HG02852 (cell line): ENCODE measurements at regions not wholly inside any gene's neighbourhood (a gene's known extent, or its start where the extent isn't known, plus 50 kb on each side); places are given as distances from the start of the nearest gene placed in this dataset.

Experiments
- ATAC-seq: cut with Tn5 transposase; IDR thresholded peaks from one replicate; pipeline ENCODE4 v1.9.1; 2021; ENCODE audit warnings: mild to moderate bottlenecking, moderate library complexity; ENCODE audit not compliant: unreplicated experiment

DNA sequence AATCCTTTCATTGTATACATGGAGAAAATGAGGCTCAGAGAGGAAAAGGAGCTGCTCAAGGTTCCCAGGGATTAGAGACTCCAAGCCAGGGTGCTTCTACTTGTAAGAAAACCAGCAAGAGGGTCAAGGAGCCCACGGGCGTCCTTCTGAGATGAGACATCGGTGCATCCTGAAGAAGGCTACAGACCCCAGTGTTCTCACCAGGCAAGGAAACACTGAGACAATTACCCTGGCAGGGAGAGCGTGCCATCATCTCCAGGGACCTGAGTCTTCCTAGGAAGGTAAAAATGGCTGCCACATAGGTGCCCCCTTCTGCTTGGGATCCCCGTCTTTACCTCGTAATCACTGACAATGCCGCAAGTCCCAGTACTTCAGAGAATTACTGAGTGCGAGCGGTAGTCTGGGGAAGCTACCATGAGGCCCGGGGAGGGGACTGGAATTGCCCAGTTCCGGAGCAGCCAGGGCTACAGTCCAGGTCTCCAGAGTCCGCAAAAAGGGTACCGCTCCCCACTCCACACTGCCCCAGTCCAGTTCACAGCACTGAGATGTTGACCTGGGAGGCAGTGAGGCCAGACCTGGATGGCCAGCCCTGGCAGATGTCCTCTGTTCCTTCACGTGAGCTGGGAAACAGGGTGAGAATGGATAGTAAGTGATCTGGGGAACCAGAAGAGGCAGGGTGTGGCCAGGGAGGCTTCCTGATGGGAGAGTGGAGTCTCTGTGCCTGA, 164.7 kb upstream of the SMAD3 start:
- no peak for ATAC-seq

DNA sequence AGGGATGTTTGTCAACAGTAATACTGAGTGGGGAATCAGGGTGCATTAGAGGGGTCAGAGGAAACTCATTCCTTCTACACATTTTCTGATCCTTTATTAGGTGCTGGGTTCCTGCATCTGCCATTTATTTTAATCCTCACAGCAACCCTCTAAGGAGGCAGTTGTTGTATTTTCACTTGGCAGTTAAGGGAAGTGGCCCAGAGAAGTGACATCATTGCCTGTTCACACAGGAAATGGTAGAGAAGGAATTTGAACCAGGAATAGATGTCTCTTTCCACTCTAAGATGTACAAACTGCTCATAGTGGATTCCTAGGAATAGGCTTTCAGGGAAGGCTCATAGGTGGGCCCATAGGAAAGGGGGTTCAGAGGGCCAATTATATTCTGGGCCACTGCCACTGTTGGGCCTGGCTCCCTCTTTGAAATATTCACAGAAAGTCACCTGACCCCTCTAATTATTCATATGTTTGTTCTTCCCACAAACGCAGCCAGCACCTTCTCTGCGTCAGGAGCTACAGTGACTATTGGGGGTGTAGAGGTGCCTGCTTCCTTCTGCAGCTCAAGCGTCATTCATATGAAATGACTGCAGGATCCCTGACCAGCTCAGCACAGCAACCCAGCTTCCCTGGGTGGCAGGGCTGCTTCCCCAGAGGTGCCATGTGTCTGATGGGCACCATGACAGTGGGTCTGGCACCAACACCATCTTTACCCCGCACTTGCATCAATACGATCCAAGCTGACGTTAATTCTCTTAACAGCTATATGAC, 163.9 kb upstream of the SMAD3 start:
- no peak for ATAC-seq

DNA sequence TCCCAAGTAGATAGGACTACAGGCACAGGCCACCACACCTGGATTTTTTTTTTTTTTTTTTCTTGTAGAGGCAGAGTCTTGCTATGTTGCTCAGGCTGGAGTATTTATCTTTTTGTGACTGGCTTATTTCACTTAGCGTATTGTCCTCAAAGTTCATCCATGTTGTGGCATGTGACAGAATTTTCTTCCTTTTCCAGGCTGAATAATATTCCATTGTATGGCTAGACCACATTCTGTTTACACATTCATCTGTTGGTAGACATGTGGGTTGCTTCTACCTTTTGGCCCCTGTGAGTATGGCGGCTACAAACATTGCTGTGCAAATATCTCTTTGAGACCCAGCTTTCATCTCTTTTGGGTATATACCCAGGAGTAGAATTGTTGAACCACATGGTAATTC, 160.2 kb upstream of the SMAD3 start:
- no peak for ATAC-seq

DNA sequence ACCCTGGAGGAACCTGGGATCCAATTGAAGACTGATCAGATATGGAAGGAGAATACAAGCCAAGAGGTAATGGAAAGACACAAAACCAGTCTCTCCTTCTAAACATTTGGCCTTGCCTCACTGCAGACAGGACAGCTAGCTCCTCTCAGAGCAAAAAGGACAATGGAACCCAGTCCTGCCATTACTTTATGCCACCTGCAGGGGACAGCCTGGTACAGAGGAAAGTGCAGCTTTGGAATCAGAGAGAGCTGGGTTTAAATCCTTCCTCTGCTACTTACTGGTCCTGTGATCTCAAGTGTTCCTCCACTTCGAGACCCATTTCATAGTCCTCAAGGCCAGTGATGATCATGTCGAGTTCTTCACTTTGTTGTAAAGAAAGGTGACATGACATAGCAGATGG, 159.4 kb upstream of the SMAD3 start:
- no peak for ATAC-seq

DNA sequence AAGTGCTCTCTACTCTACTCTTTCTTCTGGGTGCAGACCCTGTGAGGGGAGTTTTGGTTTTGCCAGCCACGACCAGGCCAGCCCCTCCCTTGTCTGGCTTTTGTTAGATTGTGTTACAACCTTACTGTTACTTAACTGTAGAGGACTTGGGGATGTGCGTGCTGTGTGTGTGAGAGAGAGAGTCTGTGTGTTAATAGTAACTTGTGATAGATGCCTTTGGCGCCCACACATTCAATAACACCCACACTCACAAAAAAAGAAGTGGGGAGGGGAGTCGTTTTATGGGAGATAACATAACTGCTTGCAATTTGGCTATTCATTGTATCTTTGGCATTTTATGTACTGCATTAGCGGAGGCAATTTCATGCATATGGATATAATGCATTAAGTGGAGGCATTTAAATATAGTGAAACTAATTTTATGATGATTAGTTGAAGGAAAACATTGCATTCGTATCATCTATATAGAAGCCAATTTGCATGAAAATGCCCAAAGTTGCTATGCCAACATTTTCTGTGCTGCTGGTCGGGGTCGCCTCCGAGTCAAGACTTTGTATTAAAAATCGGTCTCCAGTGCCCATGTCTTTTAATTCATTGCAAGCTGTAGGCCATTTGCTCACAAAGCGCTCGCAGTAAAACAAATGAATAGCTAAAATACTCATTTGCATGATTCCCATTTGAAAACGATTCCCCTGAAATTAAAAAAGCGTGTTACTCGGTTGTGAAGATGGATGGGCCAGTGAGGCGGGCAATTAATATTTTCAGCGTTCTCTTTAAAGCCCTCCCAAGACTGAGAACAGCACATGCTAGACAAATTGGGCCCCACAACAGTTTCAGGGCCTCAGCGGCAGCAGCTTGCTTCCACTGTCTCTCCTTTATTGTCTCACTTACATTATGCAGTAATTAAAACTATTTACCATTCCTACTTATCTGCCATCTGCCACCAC, 158.5 kb upstream of the SMAD3 start:
- ATAC-seq: no peak

DNA sequence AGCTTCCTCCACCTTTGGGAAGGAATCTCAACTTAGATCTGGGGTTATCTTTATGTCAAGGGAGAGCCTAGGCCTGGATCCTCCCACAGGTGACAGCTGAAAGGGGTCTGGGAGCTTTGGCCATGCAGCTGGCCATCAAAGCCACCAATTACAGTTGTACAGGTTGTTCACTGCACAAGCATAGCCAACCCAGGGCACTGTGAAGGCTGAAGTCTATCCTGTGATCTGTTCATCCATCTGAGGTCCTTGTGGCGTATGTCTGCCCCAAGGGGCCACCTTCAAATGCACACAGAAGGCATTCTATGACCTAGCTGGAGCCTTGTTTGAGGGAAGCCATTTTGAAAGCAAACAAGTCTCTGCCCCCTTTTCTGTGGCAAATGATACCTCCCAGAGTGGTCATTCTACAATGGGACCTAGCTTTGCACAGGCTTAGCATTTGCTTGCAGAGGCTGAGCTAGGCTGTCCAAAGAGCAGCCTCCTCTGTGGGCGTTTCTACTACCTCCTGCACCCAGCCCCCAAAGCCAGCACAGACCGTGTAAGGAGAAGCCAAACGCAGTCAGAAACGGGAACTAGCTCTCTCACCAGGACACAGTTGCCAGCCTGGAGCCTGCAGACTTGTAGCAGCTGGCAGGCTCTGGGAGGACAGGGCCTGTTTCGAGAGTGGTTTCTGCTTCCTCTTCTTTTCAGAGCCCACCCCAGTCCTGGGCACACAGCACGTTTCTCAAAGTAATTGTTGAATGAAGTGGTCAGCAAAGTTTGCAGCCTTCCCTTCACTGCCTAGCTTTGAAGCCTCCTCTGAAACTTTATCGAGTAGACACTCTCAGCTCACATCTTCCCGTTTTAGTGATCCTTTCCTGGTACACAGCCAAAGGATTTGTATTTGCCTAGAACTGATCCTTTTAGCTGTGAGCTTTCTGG, 157.3 kb upstream of the SMAD3 start:
- no peak for ATAC-seq

DNA sequence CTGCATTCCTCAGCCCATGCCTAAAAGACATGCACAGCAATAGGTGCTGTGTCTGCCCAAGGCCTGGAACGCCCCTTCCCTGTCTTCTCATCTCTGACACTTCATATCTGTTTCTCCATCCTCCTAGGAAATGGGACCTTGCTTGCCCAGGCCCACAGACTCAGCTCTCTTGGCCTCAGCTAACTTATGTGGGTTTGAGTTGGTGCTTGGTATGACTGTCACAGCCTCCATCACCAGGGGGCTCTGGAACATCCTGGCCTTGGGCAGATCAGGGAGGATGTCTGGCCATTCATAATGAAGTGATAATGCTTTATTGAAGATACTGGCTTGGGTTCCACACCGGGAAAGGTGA, 156.7 kb upstream of the SMAD3 start:
- no peak for ATAC-seq

DNA sequence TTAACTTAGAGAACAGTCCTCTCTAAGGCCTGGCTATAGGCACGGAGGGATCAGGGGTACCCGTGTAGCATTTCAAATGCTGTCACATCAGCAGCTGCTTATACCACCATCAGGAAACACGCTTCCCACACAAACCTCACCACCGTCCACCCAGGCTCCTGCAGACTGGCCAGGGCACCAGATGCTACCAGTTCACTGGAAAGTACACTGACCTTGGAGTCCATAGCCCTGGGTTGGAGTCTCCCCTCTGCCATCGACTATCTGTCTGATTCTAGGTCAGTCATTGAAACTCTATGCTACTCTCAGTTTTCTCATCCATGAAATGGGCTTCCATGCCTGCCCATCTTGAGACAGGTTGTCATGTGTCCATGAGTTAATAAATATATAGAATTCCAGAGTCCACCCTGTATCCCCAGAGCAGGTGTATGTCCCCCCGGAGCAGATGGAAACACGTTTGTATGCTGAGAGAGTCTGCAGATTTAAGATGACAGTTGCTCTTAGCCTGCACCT, 156.0 kb upstream of the SMAD3 start:
- no peak for ATAC-seq

DNA sequence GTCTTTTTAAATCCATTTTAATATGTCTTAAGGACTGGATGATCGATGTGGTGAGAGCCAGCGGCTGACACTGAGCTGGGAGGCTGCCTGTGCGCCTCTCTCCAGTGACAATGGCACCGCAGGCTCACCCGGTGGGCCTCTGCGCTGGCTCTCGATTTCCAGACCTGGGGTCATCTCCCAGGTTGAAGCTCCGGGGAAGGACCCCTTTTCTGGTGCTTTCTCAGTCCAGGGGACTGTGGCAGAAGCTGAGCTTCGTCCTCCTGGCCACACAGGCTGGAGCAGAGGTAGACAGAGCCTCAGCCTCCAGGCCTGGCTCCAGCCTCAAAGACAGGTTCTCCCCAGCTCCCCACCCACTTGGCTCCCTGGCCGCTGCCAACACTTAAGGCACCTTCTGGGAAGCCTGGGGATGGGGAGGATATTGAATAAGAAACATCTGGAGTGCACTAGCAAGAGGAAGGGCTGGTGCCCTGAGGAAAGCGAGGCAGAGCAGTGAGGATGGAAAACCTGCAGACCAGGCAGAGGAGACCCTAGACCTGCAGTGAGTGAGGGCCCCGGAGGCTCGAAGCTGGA, 154.2 kb upstream of the SMAD3 start:
- no peak for ATAC-seq

DNA sequence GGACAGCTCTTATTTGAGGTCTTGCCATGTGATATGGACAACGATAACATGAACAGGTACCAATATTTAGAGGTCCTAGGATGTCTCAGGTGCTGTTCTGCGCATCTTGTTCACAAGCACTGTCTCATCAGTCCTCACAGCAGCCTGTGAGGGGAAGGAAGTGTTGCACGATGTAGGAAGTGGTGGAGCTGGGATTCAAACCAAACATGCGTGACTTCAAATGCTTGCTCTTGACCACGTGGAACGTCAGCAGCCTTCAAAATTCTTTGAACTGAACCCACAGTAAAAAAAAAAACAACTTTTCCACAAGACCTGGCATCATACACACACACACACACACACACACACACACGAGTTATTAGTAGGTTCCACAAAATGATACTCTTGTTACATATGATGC, 153.4 kb upstream of the SMAD3 start:
- no peak for ATAC-seq

DNA sequence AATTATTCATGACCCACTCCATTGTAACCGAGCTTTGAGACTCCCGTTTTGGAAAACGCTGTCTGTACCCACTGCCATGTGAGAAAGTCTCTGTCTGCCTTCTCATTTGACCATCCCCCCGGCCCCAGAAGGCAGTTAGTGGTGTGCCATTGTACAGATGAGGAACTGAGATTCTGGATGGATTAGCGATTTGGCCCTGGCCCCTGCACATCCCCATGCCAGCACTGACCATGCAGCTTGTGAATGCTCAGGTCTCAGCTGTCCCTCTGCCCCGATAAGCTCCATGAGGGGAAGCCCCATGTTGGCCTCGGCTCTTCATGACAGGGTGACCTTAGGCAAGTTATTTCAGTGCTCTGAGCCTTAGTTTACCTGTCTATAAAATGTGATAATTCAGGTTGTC, 153.0 kb upstream of the SMAD3 start:
- ATAC-seq: no peak

DNA sequence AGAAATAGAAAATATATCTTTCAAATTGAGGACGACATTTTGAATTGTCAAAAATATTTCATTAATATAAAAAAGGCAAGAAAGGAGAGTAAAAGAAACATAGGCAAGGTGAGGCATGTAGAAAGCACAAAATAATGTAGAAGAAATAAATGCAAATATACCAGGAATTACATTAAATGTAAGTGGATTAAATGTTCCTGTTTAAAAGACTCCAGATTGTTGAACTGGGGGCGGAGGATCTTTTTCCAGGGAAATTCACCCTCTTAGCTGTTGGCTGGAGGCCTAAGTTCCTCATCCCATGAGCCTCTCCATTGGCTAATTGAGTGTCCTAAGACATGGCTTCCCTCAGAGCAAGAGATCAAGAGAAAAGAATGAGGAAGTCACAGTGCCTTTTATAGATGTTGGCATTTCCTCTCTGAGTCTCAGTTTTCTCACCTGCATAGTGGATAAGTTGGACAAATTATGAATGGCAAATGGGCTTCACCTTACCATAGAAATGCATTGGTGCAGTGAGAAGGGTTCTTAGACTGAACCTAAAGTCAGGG, 147.4 kb upstream of the SMAD3 start:
- ATAC-seq: no peak

DNA sequence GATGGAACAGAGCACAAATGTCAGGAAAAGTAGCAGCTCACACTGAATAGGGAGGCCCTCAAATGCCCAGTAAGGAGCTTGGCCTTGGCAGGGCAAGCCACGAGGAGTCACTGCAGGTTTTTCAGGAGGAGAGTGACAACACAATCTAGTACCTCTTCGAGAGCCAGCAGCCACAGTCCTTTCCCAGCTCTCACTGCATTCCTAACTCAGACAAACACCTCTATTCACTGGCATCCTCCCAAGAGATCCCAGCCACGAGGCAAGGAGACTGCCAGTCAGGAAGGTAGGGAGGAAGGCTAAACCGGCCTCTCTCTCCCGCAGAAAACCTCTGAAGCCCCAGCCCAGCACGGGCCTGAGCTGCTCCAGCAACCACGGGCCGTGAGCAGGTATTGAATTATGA, 146.0 kb upstream of the SMAD3 start:
- ATAC-seq: no peak

DNA sequence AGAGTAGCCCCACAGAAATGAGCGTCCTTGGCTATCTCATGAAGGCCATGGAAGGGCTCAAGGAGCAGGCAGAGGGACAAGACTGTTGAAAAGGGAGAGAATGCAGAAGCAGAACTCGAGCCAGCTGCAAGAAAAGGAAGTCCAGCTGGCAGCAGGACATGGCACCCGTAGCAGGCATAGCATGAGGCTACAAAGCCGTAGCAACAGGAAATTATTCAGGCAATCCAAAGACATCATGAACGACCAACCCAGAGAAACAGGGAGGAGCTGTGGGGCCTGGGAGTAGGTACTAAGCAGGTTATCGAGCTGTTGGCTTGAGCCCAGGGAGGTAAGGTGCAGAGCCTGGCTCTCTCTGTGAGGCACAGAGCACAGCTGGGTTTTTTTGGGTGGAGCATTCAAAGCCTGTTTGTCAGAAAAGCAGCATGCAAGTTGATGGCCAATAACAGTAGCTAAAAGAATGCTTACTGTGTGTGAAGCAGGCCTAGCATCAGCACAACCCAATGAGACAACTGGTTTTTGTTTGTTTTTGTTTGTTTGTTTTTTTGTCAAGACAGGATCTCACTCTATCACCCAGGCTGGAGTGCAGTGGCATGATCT, 144.0 kb upstream of the SMAD3 start:
- ATAC-seq: no peak

DNA sequence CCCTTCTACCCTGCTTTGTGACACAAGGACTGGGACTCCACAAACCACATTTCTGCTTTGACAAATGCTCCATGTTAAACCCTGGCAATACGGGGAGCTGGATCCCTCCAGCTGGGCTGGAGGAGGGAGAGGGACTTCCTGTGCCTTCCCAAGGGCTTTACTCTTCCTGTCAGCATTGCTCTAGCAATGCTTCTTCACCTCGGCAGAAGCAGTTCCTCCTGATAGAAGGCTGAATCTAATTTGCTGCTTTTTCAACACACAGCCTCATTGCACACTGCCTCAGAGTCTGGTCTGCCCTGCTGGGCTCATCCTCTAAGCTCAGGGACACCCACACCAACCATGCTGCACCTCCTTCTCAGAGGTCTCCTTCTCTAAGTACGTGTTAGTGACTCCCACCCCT, 142.8 kb upstream of the SMAD3 start:
- ATAC-seq: no peak

DNA sequence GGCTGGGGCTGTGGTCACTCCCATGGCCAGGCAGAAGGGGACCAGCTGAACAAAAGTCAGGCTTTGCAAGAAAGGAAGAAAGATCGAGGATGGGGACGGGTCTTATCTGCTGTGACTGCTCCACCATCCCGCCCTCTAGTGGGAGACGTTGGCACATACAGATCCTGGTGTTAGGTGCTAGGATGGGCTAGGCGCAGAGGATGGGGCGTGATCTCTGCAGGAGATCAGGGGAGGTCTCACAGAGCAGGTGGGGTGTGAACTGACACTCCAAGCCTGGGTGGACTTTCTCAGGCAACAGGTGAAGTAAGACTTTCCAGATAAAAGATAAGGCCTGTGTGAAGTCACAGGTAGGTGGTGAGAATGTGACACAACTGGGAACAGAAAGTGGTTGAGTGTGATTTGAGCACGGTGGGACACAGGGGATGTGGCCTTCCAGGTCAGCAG, 141.9 kb upstream of the SMAD3 start:
- ATAC-seq: no peak

DNA sequence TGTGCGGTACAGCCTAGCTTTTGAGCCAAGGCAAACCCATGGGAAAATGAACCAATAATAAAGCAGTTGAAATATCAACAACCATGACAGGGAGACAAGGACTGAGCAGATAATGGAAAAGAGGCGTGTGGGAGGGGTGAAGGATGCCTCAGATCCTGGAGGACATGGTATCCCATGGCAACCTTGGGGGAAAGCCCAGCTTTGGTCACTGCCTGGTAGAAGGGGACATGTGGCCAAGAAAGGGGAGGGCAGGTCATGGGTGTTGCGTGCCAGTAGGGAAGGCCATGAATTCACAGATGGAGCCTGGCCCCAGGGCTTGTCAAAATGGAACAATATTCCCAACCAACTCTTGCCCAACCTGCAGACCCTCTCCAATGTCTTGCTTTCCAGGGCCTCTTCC, 140.5 kb upstream of the SMAD3 start:
- no peak for ATAC-seq

DNA sequence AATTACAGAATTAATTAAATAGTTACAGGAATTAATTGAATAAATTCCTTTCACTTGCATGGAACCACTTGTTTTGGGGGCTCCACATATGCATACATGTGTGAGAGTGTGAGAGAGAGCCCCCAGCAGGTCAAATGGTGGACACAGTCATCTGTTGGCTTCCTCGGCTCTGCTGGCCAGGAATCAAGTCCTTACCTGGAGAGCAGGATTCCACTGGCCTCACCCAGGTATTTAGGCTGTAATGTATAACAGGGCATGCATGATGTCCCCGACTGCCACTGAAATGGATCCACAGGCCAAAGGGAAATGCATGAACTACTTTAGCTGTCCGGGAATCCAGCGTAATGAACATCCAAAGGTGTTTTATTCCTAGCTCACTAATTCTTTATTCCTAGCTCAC, 139.7 kb upstream of the SMAD3 start:
- ATAC-seq: no peak
